Retinal pigment epithelial cell (primary cell): ENCODE measurements at regions not wholly inside any gene's neighbourhood (a gene's known extent, or its start where the extent isn't known, plus 50 kb on each side); places are given as distances from the start of the nearest gene placed in this dataset.

Source experiments
- DNase-seq: peaks from one replicate; pipeline ENCODE4 v3.0.0-alpha.2; 2010; ENCODE audit warnings: low read depth
- H3K4me3 ChIP-seq: 2 replicates; pipeline ENCODE4 v1.5.1; 2011; ENCODE audit warnings: mild to moderate bottlenecking, low read length, control low read depth, moderate library complexity
- CTCF ChIP-seq: conservative IDR thresholded peaks from 2 replicates; pipeline ENCODE4 v1.5.1; 2011; ENCODE audit warnings: low read depth, low read length, control low read depth, inconsistent platforms

DNA sequence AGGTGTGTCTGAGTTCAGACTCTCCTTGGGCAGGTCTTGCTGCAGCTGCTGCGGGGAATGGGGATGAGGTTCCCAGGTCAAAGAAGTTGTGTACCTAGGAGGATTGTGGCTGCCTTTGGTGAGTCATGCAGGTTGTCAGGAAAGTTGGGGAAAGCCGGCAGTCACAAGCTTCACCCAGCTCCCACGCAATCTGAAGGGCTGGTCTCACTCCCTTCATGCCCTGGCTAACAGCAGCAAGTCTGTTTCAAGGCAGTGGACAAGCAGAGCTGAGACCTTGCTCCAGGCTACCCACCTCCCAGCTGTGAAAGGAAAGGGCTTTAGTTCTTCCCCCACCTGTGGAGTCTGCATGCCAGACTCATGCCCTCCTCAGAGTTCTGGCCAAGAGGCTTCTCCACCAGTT, 287.2 kb downstream of the DTHD1 start:
- no peak for TF ChIP-seq CTCF
- DNase-seq, result no peak
- no peak overlapping the region for H3K4me3 ChIP-seq

- no peak overlapping the region for H3K4me3 ChIP-seq
- TF ChIP-seq CTCF, result no peak
- DNase-seq, result no peak
Measured at GRCh38 chr4:36573441-36573840, 292.0 kb downstream of the DTHD1 start.

DNA sequence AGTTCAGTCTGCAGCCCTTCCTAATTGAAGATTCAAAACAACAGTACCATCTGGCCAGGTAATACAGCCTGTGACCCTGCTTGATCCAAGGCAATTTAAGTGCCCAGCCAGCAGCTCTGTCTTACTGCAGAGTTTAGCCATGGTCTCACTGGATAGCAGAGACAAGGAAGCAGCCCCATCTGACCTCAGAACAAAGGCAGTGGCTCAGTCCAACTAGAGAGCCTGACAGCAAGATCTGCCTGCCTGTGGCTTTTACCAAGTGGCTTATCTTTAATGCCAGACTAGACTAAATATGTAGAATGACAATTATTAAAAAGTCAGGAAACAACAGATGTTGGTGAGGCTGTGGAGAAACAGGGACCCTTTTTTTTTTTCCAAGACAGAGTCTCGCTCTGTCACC, 293.4 kb downstream of the DTHD1 start:
- no peak for TF ChIP-seq CTCF
- H3K4me3 ChIP-seq, result no peak overlapping the region
- no peak for DNase-seq

- TF ChIP-seq CTCF, result no peak
- H3K4me3 ChIP-seq, result no peak overlapping the region
Measured at GRCh38 chr4:36582198-36582597, 300.8 kb downstream of the DTHD1 start.

DNA sequence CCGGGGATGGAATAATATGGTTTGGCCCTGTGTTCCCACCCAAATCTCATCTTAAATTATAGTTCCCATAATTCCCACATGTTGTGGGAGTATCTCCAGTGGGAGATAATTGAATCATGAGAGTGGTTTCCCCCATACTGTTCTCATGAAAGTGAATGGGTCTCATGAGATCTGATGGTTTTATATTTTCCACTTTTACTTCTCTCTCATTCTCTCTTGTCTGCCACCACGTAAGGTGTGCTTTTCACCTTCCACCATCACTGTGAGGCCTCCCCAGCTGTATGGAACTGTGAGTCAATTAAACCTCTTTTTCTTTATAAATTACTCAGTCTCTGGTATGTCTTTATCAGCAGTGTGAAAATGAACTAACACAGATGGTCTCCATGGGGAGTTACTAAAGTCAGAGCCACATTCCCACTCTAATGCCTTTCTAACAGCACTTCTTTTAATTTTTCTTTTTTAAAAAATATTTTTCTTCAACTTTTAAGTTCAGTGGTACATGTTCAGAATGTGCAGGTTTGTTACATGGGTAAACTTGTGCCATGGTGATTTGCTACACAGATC, 306.6 kb downstream of the DTHD1 start:
- TF ChIP-seq CTCF, result no peak
- DNase-seq, result no peak
- H3K4me3 ChIP-seq, result no peak overlapping the region

More at GRCh38 chr4:36582198-36582597, 300.8 kb downstream of the DTHD1 start:
- DNase-seq, result no peak

DNA sequence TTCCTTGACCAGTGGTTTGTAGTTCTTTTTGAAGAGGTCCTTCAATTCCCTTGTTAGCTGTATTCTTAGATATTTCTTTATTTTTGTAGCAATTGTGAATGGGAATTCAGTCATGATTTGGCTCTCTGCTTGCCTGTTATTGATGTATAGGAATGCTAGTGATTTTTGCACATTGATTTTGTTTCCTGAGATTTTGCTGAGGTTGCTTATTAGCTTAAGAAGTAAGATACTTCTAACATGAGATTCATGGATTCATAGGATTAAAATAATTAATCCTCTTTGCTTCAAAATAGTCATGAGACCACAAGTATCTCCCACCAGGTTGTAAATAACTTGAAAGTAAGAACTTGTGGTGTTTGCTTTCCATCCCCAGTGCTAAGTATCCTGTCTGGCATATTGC, 308.9 kb downstream of the DTHD1 start:
- no peak for TF ChIP-seq CTCF
- no peak for DNase-seq

DNA sequence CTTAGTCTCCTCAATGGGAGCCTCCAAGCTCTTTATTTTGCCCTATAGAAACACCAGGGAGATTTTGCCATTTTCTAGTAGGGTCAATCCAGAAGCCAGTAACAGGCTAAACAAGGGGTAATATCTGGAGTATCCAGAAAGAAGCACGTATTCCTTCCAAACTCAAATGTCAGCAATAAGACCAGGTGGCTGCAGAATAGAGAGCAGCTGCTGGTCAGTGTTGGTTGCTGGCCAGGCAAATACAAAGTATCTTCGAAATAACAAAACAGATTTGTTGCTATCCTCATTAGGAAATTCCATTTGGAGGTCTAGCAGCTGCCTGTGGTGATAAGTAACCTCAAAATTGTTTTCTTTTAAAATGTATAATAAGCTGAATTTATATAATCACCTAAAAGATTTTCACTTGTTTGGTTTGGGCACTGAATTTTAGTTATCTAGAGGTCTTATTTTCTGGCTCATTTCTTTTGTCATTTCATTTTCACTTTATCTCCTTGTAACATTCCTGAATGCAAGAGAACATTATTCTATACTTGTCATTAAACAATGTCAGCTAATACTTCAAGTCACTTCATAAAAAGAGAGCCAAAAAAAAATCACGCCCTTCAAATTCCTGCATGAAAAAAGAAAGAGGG, 320.6 kb downstream of the DTHD1 start:
- no peak for TF ChIP-seq CTCF

More for the DNA sequence above, 308.9 kb downstream of the DTHD1 start:
- no peak overlapping the region for H3K4me3 ChIP-seq

More for the DNA sequence above, 320.6 kb downstream of the DTHD1 start:
- no peak overlapping the region for H3K4me3 ChIP-seq
- DNase-seq, result no peak
